Globus pallidus (tissue), 1 donor: ENCODE measurements at regions not wholly inside any gene's neighbourhood (a gene's known extent, or its start where the extent isn't known, plus 50 kb on each side); places are given as distances from the start of the nearest gene placed in this dataset.

Experiments
- DNase-seq: peaks from one replicate; pipeline ENCODE4 v3.0.0-alpha.2; 2015; ENCODE audit warnings: low spot score

GRCh38 chr5:165956854-165957253, 2334.6 kb upstream of the WWC1 start:
- DNase-seq, result no peak

GRCh38 chr5:165981671-165982070, 2309.8 kb upstream of the WWC1 start:
- DNase-seq, result no peak

- DNase-seq, result no peak
Observed at GRCh38 chr5:165996201-165996875, 2295.1 kb upstream of the WWC1 start.

- no peak for DNase-seq
Observed at GRCh38 chr5:165999693-166000320, 2291.6 kb upstream of the WWC1 start.

GRCh38 chr5:166004006-166004405, 2287.4 kb upstream of the WWC1 start:
- no peak for DNase-seq

GRCh38 chr5:166013415-166013814, 2278.0 kb upstream of the WWC1 start:
- DNase-seq, result no peak

GRCh38 chr5:166014256-166014655, 2277.2 kb upstream of the WWC1 start:
- no peak for DNase-seq

GRCh38 chr5:166018716-166019115, 2272.7 kb upstream of the WWC1 start:
- DNase-seq, result no peak

GRCh38 chr5:166022065-166022464, 2269.4 kb upstream of the WWC1 start:
- no peak for DNase-seq

- no peak for DNase-seq
Observed at GRCh38 chr5:166024970-166025369, 2266.5 kb upstream of the WWC1 start.

- DNase-seq, result no peak
Observed at GRCh38 chr5:166027582-166027981, 2263.9 kb upstream of the WWC1 start.

- DNase-seq, result no peak
Observed at GRCh38 chr5:166031926-166032325, 2259.5 kb upstream of the WWC1 start.

GRCh38 chr5:166032601-166033000, 2258.8 kb upstream of the WWC1 start:
- DNase-seq, result no peak

- no peak for DNase-seq
Observed at GRCh38 chr5:166045961-166046360, 2245.5 kb upstream of the WWC1 start.

- no peak for DNase-seq
Observed at GRCh38 chr5:166046956-166047355, 2244.5 kb upstream of the WWC1 start.

- no peak for DNase-seq
Observed at GRCh38 chr5:166050531-166050930, 2240.9 kb upstream of the WWC1 start.

- DNase-seq, result no peak
Observed at GRCh38 chr5:166058660-166059059, 2232.8 kb upstream of the WWC1 start.

- DNase-seq, result no peak
Observed at GRCh38 chr5:166062094-166062493, 2229.4 kb upstream of the WWC1 start.

GRCh38 chr5:166062719-166063118, 2228.7 kb upstream of the WWC1 start:
- no peak for DNase-seq

- DNase-seq, result no peak
Observed at GRCh38 chr5:166063261-166063660, 2228.2 kb upstream of the WWC1 start.

- no peak for DNase-seq
Observed at GRCh38 chr5:166068547-166069335, 2222.7 kb upstream of the WWC1 start.

GRCh38 chr5:166073901-166074581, 2217.4 kb upstream of the WWC1 start:
- no peak for DNase-seq
